ENCODE measurements at regions not wholly inside any gene's neighbourhood (a gene's known extent, or its start where the extent isn't known, plus 50 kb on each side); places are given as distances from the start of the nearest gene placed in this dataset.
A peak's percentile ranks its signal among the peaks of the same experiment; 100 is the strongest.

DNA sequence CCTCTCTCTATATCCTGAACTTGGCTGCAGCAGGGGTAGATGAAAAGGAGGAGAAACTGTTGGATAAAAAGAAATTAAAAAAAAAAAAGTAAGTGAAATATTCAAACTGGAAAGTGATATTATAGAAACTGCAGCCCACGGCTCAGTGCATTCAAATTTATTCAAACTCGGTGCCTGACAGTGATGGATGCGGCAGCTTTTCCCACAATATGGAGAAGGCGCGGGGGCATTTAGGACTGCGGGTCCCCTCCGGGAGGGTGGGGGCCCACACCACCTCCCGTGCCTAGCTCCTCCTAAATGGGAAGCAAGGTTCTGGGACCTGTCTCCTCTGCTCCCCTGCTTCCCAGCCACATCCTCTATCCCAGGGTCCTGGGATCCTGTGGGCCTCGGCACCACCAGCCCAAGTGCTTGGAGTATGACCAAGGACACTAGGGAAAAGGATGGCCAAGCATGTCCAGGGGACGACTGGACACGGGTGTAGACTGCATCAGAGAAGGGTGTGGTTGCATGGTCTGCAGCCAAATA is 82.4 kb downstream of the HIF1AN start:
- no peak for TF ChIP-seq CTCF (IDR thresholded peaks at IDR 0.05; ENCODE audit: unreplicated experiment in 3 of 3)
- Mint-ChIP-seq H3K27me3 (ENCODE audit: low read depth) (peaks cover 47% of the 10 kb centered on the region), H3K36me3 (ENCODE audit: low read depth) (no peaks in the 10 kb centered on the region), H3K4me1 (peaks cover 4% of the 10 kb centered on the region), H3K27ac (no peak overlapping the region), H3K4me3 (no peak overlapping the region), H3K9me3 (peaks cover 3% of the 10 kb centered on the region)

- Mint-ChIP-seq H3K27me3 (ENCODE audit: low read depth) (peaks cover 44% of the 10 kb centered on the region), H3K4me1 (peaks cover 4% of the 10 kb centered on the region), H3K36me3 (ENCODE audit: low read depth) (no peaks in the 10 kb centered on the region), H3K9me3 (no peaks in the 10 kb centered on the region), H3K27ac (no peak overlapping the region), H3K4me3 (no peak overlapping the region)
- no peak for TF ChIP-seq CTCF (IDR thresholded peaks at IDR 0.05; ENCODE audit: unreplicated experiment in 3 of 3)
These were observed 83.0 kb downstream of the HIF1AN start for GRCh38 chr10:100618632-100619255.

DNA sequence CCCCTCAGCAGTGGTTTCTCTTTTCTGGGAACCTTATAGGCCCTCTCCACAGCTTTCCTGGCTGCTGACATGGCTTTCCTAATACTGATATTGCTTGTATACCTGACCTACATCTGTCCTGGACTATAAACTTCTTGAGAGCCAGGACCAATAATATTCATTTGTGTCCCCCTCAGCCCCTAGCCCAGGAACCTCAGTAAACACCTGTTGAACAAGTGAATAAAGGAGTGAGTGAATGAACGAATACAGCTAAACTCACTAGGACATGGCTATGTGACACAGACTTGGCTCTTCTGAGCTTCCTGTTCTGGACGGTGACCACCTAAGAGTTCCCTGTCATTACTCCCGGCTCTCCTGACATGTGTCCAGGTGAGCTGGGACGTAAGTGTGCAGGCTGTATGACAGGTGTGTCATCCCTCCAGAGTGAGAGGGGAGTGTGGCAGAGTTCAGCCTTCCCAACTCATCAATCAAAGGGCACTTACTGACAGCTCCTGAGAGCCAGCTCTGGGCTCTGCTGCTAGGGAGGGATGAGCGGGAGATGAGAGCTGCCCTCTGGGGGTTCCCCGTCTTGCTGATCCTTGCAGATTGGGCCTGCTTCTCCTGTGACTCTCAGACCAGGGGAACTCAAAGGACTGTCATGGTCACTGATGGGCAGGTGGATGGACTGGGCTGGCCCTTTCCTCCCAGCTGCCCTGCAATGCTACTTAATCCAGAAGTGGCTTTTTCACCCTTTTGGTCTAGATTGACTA is 84.5 kb downstream of the HIF1AN start:
- H3K27me3 Mint-ChIP-seq (ENCODE audit: low read depth): peaks cover 45% of the 10 kb centered on the region
- H3K9me3 Mint-ChIP-seq: no peaks in the 10 kb centered on the region
- no peak for TF ChIP-seq CTCF (IDR thresholded peaks at IDR 0.05; ENCODE audit: unreplicated experiment in 3 of 3)
- no peak overlapping the region for H3K4me3 Mint-ChIP-seq
- H3K36me3 Mint-ChIP-seq (ENCODE audit: low read depth): no peaks in the 10 kb centered on the region
- H3K27ac Mint-ChIP-seq: no peak overlapping the region
- H3K4me1 Mint-ChIP-seq: peaks cover 4% of the 10 kb centered on the region

- peak overlapping the region in 1 of 3 experiments; percentile 75 for H3K27ac Mint-ChIP-seq
- H3K9me3 Mint-ChIP-seq: no peaks in the 10 kb centered on the region
- no peaks in the 10 kb centered on the region for H3K36me3 Mint-ChIP-seq (ENCODE audit: low read depth)
- H3K4me3 Mint-ChIP-seq: no peak overlapping the region
- peaks cover 45% of the 10 kb centered on the region for H3K27me3 Mint-ChIP-seq (ENCODE audit: low read depth)
- peaks cover 4% of the 10 kb centered on the region for H3K4me1 Mint-ChIP-seq
- TF ChIP-seq CTCF (IDR thresholded peaks at IDR 0.05; ENCODE audit: unreplicated experiment in 3 of 3): no peak
These were observed 85.8 kb downstream of the HIF1AN start for GRCh38 chr10:100621360-100622205.

GRCh38 chr10:100622946-100623345 is 87.2 kb downstream of the HIF1AN start:
- Mint-ChIP-seq H3K27ac (peak overlapping the region in 2 of 3 experiments; percentile 2 to 9), H3K27me3 (ENCODE audit: low read depth) (peaks cover 45% of the 10 kb centered on the region), H3K36me3 (ENCODE audit: low read depth) (no peaks in the 10 kb centered on the region), H3K4me3 (no peak overlapping the region), H3K4me1 (peaks cover 4% of the 10 kb centered on the region), H3K9me3 (no peaks in the 10 kb centered on the region)
- no peak for TF ChIP-seq CTCF (IDR thresholded peaks at IDR 0.05; ENCODE audit: unreplicated experiment in 3 of 3)
